ENCODE measurements at regions not wholly inside any gene's neighbourhood (a gene's known extent, or its start where the extent isn't known, plus 50 kb on each side); places are given as distances from the start of the nearest gene placed in this dataset.
"Not testable (repeated sequence)": the region's sequence is repeated elsewhere in the genome, so short reads cannot be mapped to it uniquely, and the experiment has no call there.

- DNase-seq (ENCODE audit: low read depth, low spot score) (no peak), FAIRE-seq (no peak)
- no TSS peak for BruUV-seq (replicated peaks)
- no peaks in the 10 kb centered on the region for H3K36me3 ChIP-seq (ENCODE audit: control insufficient read depth in 2 of 2, extremely low read depth in 1 of 2, insufficient read depth in 2 of 2, low read length in 2 of 2)
- no peak overlapping the region for H3K4me2 ChIP-seq (ENCODE audit: insufficient read depth, low read length)
- no peaks in the 10 kb centered on the region for H4K20me1 ChIP-seq (replicated peaks; ENCODE audit: control insufficient read depth, extremely low read depth, insufficient read depth, low read length)
- intact Hi-C loops (cut with micrococcal nuclease), result no loop called here
- dilution Hi-C loops (cut with MboI; ENCODE audit: extremely low pct_ligation_motif_present, low sequenced_read_pairs), result no loop called here
- no peak overlapping the region for H3K9ac ChIP-seq (replicated peaks; ENCODE audit: extremely low read depth, insufficient read depth, low read length)
- TF ChIP-seq EZH2 (IDR thresholded peaks at IDR 0.05; ENCODE audit: borderline replicate concordance, low read depth, low read length, severe bottlenecking), result no peak
- no peak for TF ChIP-seq GATA2 (IDR thresholded peaks at IDR 0.05; ENCODE audit: insufficient read depth, insufficient read length, low read depth, low read length)
- no peak for TF ChIP-seq MYC (IDR thresholded peaks at IDR 0.05; ENCODE audit: low read depth, low read length)
- no peak for TF ChIP-seq JUN (IDR thresholded peaks at IDR 0.05; ENCODE audit: borderline replicate concordance, insufficient read depth, insufficient read length, low read depth)
- TF ChIP-seq POLR2AphosphoS5 (IDR thresholded peaks at IDR 0.05; ENCODE audit: insufficient read depth, low read depth, low read length), result no peak
- no peak for TF ChIP-seq MAX (IDR thresholded peaks at IDR 0.05; ENCODE audit: insufficient read depth, insufficient read length)
- TF ChIP-seq CTCF (IDR thresholded peaks at IDR 0.05; ENCODE audit: extremely low read depth in 1 of 2, insufficient read depth in 1 of 2, low read depth in 1 of 2, low read length in 2 of 2), result no peak
- no peak for TF ChIP-seq FOS (IDR thresholded peaks at IDR 0.05; ENCODE audit: borderline replicate concordance, insufficient read depth, low read length)
- no peak for TF ChIP-seq POLR2A (IDR thresholded peaks at IDR 0.05; ENCODE audit: low read depth, low read length)
- no peaks in the 10 kb centered on the region for H3K9me3 ChIP-seq (replicated peaks; ENCODE audit: control insufficient read depth, insufficient read depth, low read length)
- H2AFZ ChIP-seq (ENCODE audit: low read depth, low read length), result no peak overlapping the region
- H3K27me3 ChIP-seq (ENCODE audit: control insufficient read depth in 2 of 2, insufficient read depth in 2 of 2, low read length in 2 of 2), result no peaks in the 10 kb centered on the region
- no peak overlapping the region for H3K27ac ChIP-seq (ENCODE audit: insufficient read depth, low read depth, low read length)
- ChIA-PET POLR2A (no interaction called here), CTCF (no interaction called here)
- H3K4me1 ChIP-seq (ENCODE audit: control insufficient read depth, extremely low read depth, insufficient read depth, low read length), result no peaks in the 10 kb centered on the region
- no peaks in the 10 kb centered on the region for H3K79me2 ChIP-seq (ENCODE audit: control insufficient read depth, insufficient read depth, low read length)
- no peak overlapping the region for H3K4me3 ChIP-seq (replicated peaks in 1 of 3; ENCODE audit: insufficient read depth in 1 of 3, low read depth in 1 of 3, low read length in 3 of 3)
- H3K9me1 ChIP-seq (replicated peaks; ENCODE audit: control insufficient read depth, extremely low read depth, insufficient read depth, low read length), result no peaks in the 10 kb centered on the region
These were observed 89.1 kb upstream of the SHISA6 start for GRCh38 chr17:11151818-11152425.

- H3K4me3 ChIP-seq (replicated peaks in 1 of 3; ENCODE audit: insufficient read depth in 1 of 3, low read depth in 1 of 3, low read length in 3 of 3); H3K9me1 ChIP-seq (replicated peaks; ENCODE audit: control insufficient read depth, extremely low read depth, insufficient read depth, low read length); H2AFZ ChIP-seq (ENCODE audit: low read depth, low read length); dilution Hi-C loops (cut with MboI; ENCODE audit: extremely low pct_ligation_motif_present, low sequenced_read_pairs); BruUV-seq (replicated peaks); H3K36me3 ChIP-seq (ENCODE audit: control insufficient read depth in 2 of 2, extremely low read depth in 1 of 2, insufficient read depth in 2 of 2, low read length in 2 of 2); POLR2A ChIA-PET; H3K4me1 ChIP-seq (ENCODE audit: control insufficient read depth, extremely low read depth, insufficient read depth, low read length); H3K9me3 ChIP-seq (replicated peaks; ENCODE audit: control insufficient read depth, insufficient read depth, low read length); FAIRE-seq; DNase-seq (ENCODE audit: low read depth, low spot score); H3K4me2 ChIP-seq (ENCODE audit: insufficient read depth, low read length); H4K20me1 ChIP-seq (replicated peaks; ENCODE audit: control insufficient read depth, extremely low read depth, insufficient read depth, low read length); H3K9ac ChIP-seq (replicated peaks; ENCODE audit: extremely low read depth, insufficient read depth, low read length); H3K27me3 ChIP-seq (ENCODE audit: control insufficient read depth in 2 of 2, insufficient read depth in 2 of 2, low read length in 2 of 2); H3K79me2 ChIP-seq (ENCODE audit: control insufficient read depth, insufficient read depth, low read length); H3K27ac ChIP-seq (ENCODE audit: insufficient read depth, low read depth, low read length); intact Hi-C loops (cut with micrococcal nuclease); CTCF ChIA-PET: not testable (repeated sequence)
These were observed 90.0 kb upstream of the SHISA6 start for GRCh38 chr17:11150906-11151511.
